ENCODE measurements at regions not wholly inside any gene's neighbourhood (a gene's known extent, or its start where the extent isn't known, plus 50 kb on each side); places are given as distances from the start of the nearest gene placed in this dataset.

DNA sequence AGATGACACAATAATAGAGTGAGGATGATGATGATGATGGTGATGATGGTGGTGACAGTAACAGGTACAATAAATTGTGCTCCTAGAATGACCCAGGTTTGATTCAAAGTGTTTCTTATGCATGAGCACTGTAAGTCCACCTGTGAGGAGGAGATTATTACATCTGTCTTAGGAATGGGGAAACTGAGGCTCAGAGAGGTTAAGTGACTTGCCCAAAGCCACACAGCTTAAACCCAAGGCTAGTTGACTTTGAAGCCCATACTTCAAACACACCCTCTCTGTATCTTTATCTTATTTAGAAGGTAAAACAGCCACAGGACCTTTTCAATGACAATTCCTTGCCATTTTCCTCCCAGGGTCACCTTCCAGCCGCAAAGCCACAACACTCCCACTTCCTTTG is 88.9 kb downstream of the MIAT start:
- TF ChIP-seq POLR2A (IDR thresholded peaks at IDR 0.05): no peak
- TF ChIP-seq, protein P1, sequence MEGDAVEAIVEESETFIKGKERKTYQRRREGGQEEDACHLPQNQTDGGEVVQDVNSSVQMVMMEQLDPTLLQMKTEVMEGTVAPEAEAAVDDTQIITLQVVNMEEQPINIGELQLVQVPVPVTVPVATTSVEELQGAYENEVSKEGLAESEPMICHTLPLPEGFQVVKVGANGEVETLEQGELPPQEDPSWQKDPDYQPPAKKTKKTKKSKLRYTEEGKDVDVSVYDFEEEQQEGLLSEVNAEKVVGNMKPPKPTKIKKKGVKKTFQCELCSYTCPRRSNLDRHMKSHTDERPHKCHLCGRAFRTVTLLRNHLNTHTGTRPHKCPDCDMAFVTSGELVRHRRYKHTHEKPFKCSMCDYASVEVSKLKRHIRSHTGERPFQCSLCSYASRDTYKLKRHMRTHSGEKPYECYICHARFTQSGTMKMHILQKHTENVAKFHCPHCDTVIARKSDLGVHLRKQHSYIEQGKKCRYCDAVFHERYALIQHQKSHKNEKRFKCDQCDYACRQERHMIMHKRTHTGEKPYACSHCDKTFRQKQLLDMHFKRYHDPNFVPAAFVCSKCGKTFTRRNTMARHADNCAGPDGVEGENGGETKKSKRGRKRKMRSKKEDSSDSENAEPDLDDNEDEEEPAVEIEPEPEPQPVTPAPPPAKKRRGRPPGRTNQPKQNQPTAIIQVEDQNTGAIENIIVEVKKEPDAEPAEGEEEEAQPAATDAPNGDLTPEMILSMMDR (IDR thresholded peaks at IDR 0.05): no peak

All from Peyer's patch (tissue), 4 donors.